Activated CD8-positive, alpha-beta T cell treated with anti-CD3 and anti-CD28 coated beads for 36 hours (primary cell): ENCODE measurements at regions not wholly inside any gene's neighbourhood (a gene's known extent, or its start where the extent isn't known, plus 50 kb on each side); places are given as distances from the start of the nearest gene placed in this dataset.

Experiments
- ATAC-seq: fragments of 200-7000 bp; cut with Tn5 transposase; one replicate; pipeline ENCODE4 v1.10.0; 2021; ENCODE audit warnings: mild to moderate bottlenecking, moderate library complexity
- CTCF ChIA-PET: fragments of 350-600 bp; sonication (Branson Sonifier 250); formaldehyde crosslinking; loops from one replicate; lab custom pipeline; 2021; ENCODE audit warnings: antibody characterized with exemption; lab: Charles Lee
- POLR2A ChIA-PET: fragments of 350-600 bp; sonication (Branson Sonifier 250); formaldehyde crosslinking; loops from one replicate; lab custom pipeline; 2021; ENCODE audit warnings: antibody characterized with exemption; lab: Charles Lee
- DNase-seq: peaks from one replicate; pipeline ENCODE4 v3.0.0-alpha.2; 2020
- H3K27ac Mint-ChIP-seq: one replicate; pipeline ENCODE4 v1.8.0; 2021; ENCODE audit warnings: mild to moderate bottlenecking, mixed read lengths
- H3K27me3 Mint-ChIP-seq: one replicate; pipeline ENCODE4 v1.8.0; 2021; ENCODE audit warnings: mixed read lengths
- H3K36me3 Mint-ChIP-seq: one replicate; pipeline ENCODE4 v1.8.0; 2021; ENCODE audit warnings: low read depth, mixed read lengths
- H3K4me1 Mint-ChIP-seq: one replicate; pipeline ENCODE4 v1.8.0; 2021; ENCODE audit warnings: low read depth, mixed read lengths
- H3K4me3 Mint-ChIP-seq: one replicate; pipeline ENCODE4 v1.8.0; 2021; ENCODE audit warnings: mild to moderate bottlenecking, moderate library complexity, mixed read lengths
- H3K9me3 Mint-ChIP-seq: one replicate; pipeline ENCODE4 v1.8.0; 2021; ENCODE audit warnings: mixed read lengths
- intact Hi-C: fragments of 100-400 bp; cut with micrococcal nuclease; formaldehyde crosslinking; loops from one replicate; pipeline ENCODE4 v1.10.0; 2022
- TF ChIP-seq, protein P1 (sequence below): fragments of 200-600 bp; IDR thresholded peaks from one replicate; pipeline ENCODE4 v1.8.0; 2022; ENCODE audit warnings: antibody characterized with exemption, mild to moderate bottlenecking

DNA sequence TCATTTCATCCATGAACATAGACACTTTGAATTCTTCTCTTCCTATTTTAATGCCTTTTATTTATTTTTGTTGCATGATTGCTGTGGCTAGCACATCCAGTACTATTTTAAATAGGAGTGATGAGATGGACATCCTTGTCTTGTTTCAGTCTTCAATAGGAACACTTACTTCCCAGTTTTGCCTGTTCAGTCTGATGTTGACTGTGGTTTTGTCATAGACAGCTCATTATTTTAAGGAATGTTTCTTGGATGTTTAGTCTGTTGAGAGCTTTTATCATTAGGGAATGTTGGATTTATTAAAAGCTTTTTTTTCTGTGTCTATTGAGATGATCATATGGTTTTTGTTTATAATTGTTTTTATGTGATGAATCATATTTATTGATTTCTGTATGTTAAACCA is 586.6 kb downstream of the SLITRK1 start:
- ATAC-seq, result no peak
- TF ChIP-seq, protein P1, sequence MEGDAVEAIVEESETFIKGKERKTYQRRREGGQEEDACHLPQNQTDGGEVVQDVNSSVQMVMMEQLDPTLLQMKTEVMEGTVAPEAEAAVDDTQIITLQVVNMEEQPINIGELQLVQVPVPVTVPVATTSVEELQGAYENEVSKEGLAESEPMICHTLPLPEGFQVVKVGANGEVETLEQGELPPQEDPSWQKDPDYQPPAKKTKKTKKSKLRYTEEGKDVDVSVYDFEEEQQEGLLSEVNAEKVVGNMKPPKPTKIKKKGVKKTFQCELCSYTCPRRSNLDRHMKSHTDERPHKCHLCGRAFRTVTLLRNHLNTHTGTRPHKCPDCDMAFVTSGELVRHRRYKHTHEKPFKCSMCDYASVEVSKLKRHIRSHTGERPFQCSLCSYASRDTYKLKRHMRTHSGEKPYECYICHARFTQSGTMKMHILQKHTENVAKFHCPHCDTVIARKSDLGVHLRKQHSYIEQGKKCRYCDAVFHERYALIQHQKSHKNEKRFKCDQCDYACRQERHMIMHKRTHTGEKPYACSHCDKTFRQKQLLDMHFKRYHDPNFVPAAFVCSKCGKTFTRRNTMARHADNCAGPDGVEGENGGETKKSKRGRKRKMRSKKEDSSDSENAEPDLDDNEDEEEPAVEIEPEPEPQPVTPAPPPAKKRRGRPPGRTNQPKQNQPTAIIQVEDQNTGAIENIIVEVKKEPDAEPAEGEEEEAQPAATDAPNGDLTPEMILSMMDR, result no peak
- CTCF ChIA-PET, result no interaction called here
- Mint-ChIP-seq H3K4me1 (no peaks in the 10 kb centered on the region), H3K27me3 (no peaks in the 10 kb centered on the region), H3K36me3 (no peaks in the 10 kb centered on the region), H3K4me3 (no peak overlapping the region), H3K9me3 (peaks cover 17% of the 10 kb centered on the region), H3K27ac (no peak overlapping the region)
- POLR2A ChIA-PET, result interaction anchor here (0.6 kb wide), 1 partner anchor 1095 kb away, joined by 4 read pairs; no protein-coding TSS in a partner anchor
- intact Hi-C loops, result no loop called here
- DNase-seq, result no peak

DNA sequence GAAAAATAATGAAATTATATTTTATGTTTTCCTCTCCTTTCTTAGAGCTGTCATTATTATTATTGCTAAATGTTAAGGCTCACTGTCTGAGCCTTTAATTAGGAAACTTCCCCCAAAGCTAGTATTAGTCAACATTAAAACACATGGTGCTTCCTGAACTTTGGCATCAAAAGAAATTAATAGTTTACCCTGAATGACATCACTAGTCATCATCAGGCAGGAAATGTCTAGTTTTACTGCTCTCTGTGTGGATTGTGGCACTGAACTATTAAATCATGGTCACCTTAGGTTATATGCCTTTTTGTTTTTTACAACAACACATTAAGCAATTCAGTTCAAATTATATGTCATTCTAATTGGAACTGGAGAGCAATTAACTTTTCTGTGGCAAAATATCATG is 595.5 kb downstream of the SLITRK1 start:
- no peak overlapping the region for H3K27ac Mint-ChIP-seq
- H3K4me3 Mint-ChIP-seq, result no peak overlapping the region
- DNase-seq (no peak), ATAC-seq (no peak)
- H3K4me1 Mint-ChIP-seq, result no peaks in the 10 kb centered on the region
- intact Hi-C loops, result no loop called here
- CTCF ChIA-PET, result no interaction called here
- H3K36me3 Mint-ChIP-seq, result no peaks in the 10 kb centered on the region
- TF ChIP-seq, protein P1, result no peak
- POLR2A ChIA-PET, result no interaction called here
- H3K27me3 Mint-ChIP-seq, result no peaks in the 10 kb centered on the region
- no peaks in the 10 kb centered on the region for H3K9me3 Mint-ChIP-seq

DNA sequence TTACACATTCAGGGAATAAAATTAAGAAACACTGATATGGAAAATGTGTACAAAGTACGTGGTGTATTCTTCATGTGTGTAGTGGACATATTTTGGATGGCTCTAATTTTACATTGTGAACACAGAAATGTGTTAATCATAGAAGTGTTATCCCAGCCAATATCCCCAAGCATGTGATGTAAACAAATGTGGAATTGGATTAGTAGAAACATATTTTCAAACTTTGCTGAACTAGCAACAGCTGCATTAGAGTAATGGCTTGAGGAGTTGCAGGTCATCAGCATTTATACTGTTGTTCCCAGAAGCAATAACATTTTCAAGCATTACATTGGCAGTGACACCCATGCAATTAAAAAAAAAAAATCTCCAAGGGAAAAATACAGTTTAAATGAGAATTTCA is 600.6 kb downstream of the SLITRK1 start:
- DNase-seq (no peak), ATAC-seq (no peak)
- H3K4me3 Mint-ChIP-seq, result no peak overlapping the region
- TF ChIP-seq, protein P1, result no peak
- ChIA-PET POLR2A (no interaction called here), CTCF (no interaction called here)
- H3K36me3 Mint-ChIP-seq, result no peaks in the 10 kb centered on the region
- no peak overlapping the region for H3K27ac Mint-ChIP-seq
- no peaks in the 10 kb centered on the region for H3K27me3 Mint-ChIP-seq
- intact Hi-C loops, result no loop called here
- no peaks in the 10 kb centered on the region for H3K4me1 Mint-ChIP-seq
- H3K9me3 Mint-ChIP-seq, result no peaks in the 10 kb centered on the region

DNA sequence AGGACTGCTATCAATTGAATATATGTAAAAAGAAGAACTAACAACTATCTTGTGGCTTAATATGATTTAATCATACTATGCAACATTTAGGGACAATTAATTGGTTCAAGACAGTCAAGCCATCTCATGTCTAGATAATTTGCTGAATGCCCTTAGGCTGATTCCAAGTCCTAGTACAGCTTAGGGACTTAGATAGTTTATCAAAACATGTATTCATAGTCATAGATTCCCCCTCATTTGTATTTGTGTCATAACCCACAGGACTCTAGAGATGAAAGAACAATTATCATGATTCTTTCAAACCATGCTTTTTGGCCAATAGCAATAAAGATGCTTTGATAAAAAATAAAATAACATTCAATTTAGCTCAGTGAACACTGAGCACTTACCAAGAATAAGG is 607.6 kb downstream of the SLITRK1 start:
- Mint-ChIP-seq H3K27me3 (no peaks in the 10 kb centered on the region), H3K4me1 (no peaks in the 10 kb centered on the region), H3K4me3 (no peak overlapping the region), H3K27ac (no peak overlapping the region), H3K36me3 (no peaks in the 10 kb centered on the region), H3K9me3 (no peaks in the 10 kb centered on the region)
- ChIA-PET CTCF (no interaction called here), POLR2A (no interaction called here)
- intact Hi-C loops, result no loop called here
- DNase-seq, result no peak
- no peak for ATAC-seq
- TF ChIP-seq, protein P1, result no peak

DNA sequence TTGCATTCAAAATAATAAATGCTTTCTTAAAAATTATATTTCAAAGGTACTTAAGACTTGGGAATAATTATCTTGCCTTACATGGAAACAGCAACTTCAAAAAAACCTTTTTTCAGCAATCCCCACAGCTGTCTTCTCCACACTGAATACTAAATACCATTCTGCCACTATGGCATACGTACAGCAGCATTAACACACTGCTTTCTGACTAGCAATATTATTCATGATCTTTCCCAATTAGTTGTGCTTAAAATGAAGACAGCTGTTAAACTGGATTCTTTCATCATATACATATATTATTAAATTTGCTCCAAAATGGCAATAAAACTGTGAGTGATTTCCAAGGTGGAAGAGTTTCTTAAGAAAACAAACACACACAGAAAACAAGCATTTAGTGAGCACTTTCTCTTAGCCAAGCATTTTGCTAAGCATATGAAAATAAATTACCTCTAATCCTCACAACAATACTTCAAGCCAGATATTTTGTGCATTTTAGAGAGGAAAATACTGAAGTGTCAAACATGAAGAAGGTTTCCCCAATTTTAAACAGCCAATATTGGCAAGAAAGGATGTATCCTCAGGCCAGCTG is 609.5 kb downstream of the SLITRK1 start:
- Mint-ChIP-seq H3K27ac (no peak overlapping the region), H3K4me3 (no peak overlapping the region), H3K27me3 (no peaks in the 10 kb centered on the region), H3K36me3 (no peaks in the 10 kb centered on the region), H3K9me3 (no peaks in the 10 kb centered on the region), H3K4me1 (no peaks in the 10 kb centered on the region)
- intact Hi-C loops, result no loop called here
- ATAC-seq (no peak), DNase-seq (no peak)
- POLR2A ChIA-PET, result no interaction called here
- TF ChIP-seq, protein P1, result no peak
- CTCF ChIA-PET, result no interaction called here
